CD14-positive monocyte (primary cell): ENCODE measurements at regions not wholly inside any gene's neighbourhood (a gene's known extent, or its start where the extent isn't known, plus 50 kb on each side); places are given as distances from the start of the nearest gene placed in this dataset.

Experiments used
- DNase-seq, 3 donors: peaks; one replicate each; pipeline ENCODE4 v3.0.0-alpha.2; 2011 to 2022
- H2AFZ ChIP-seq: 2 replicates; pipeline ENCODE4 v1.6.0; 2012; ENCODE audit warnings: mild to moderate bottlenecking, low read depth, low read length, inconsistent platforms; ENCODE audit not compliant: insufficient read depth, poor library complexity, severe bottlenecking
- H3K27ac ChIP-seq, 2 donors: 1 replicate in 1 of 2; 2 replicates in 1 of 2; pipeline ENCODE4 v1.5.1; 2012 to 2013; ENCODE audit warnings: low read length in 2 of 2, control low read depth in 1 of 2, inconsistent platforms in 1 of 2, low read depth in 1 of 2, mild to moderate bottlenecking in 1 of 2
- H3K27me3 ChIP-seq, 2 donors: one replicate each; pipeline versions ENCODE4 v1.6.0 to v1.6.1; 2011 to 2013; ENCODE audit warnings: low read length in 2 of 2; ENCODE audit not compliant: control insufficient read depth in 2 of 2, insufficient read depth in 2 of 2
- H3K36me3 ChIP-seq, 2 donors: replicated peaks in 1 of 2; 1 replicate in 1 of 2; 2 replicates in 1 of 2; pipeline versions ENCODE4 v1.5.1 to v1.6.1; 2012 to 2013; ENCODE audit warnings: low read length in 2 of 2, control low read depth in 1 of 2, inconsistent platforms in 1 of 2, mild to moderate bottlenecking in 1 of 2; ENCODE audit not compliant: insufficient read depth in 2 of 2, control insufficient read depth in 1 of 2
- H3K4me1 ChIP-seq, 2 donors: 1 replicate in 1 of 2; 2 replicates in 1 of 2; pipeline versions ENCODE4 v1.5.1 to v1.6.1; 2012 to 2013; ENCODE audit warnings: low read length in 2 of 2, control low read depth in 1 of 2, inconsistent platforms in 1 of 2, mild to moderate bottlenecking in 1 of 2, moderate library complexity in 1 of 2; ENCODE audit not compliant: insufficient read depth in 2 of 2, control insufficient read depth in 1 of 2
- H3K4me2 ChIP-seq: replicated peaks from 2 replicates; pipeline ENCODE3; 2012; ENCODE audit warnings: low read length, moderate library complexity, mild to moderate bottlenecking; ENCODE audit not compliant: poor library complexity, severe bottlenecking; ENCODE audit errors: extremely low read depth
- H3K4me3 ChIP-seq, 3 experiments: fragments of 200-600 bp in 1 of 3; sonication (generic) in 1 of 3; replicated peaks in 1 of 3; 1 replicate in 2 of 3; 2 replicates in 1 of 3; pipeline ENCODE4 v1.5.1; 2011 to 2013; ENCODE audit warnings: low read length in 3 of 3, mild to moderate bottlenecking in 3 of 3, control low read depth in 2 of 3, low read depth in 2 of 3, inconsistent platforms in 1 of 3, moderate library complexity in 1 of 3
- H3K79me2 ChIP-seq: 2 replicates; pipeline ENCODE4 v1.6.0; 2012; ENCODE audit warnings: mild to moderate bottlenecking, control low read depth, inconsistent platforms, low read length, moderate library complexity; ENCODE audit not compliant: insufficient read depth
- H3K9ac ChIP-seq: 2 replicates; pipeline ENCODE4 v1.6.0; 2017; ENCODE audit warnings: low read length, mild to moderate bottlenecking; ENCODE audit not compliant: insufficient read depth, poor library complexity, severe bottlenecking
- H3K9me3 ChIP-seq, 2 donors: replicated peaks in 1 of 2; 1 replicate in 1 of 2; 2 replicates in 1 of 2; pipeline versions ENCODE4 v1.5.1 to v1.6.1; 2012 to 2013; ENCODE audit warnings: low read length in 2 of 2, control low read depth in 1 of 2; ENCODE audit not compliant: control insufficient read depth in 1 of 2, insufficient read depth in 1 of 2
- H4K20me1 ChIP-seq: 2 replicates; pipeline ENCODE4 v1.6.0; 2012; ENCODE audit warnings: mild to moderate bottlenecking, low read length, control low read depth, moderate library complexity; ENCODE audit not compliant: insufficient read depth
- H3K27ac Mint-ChIP-seq, 7 donors: one replicate each; pipeline ENCODE4 v1.8.0; 2020; ENCODE audit warnings: mild to moderate bottlenecking in 7 of 7, mixed read lengths in 7 of 7, moderate library complexity in 6 of 7, inconsistent platforms in 2 of 7
- H3K27me3 Mint-ChIP-seq, 3 donors: one replicate each; pipeline ENCODE4 v1.8.0; 2021 to 2022; ENCODE audit warnings: low read depth in 3 of 3, mild to moderate bottlenecking in 3 of 3, mixed read lengths in 3 of 3, moderate library complexity in 3 of 3, inconsistent platforms in 1 of 3
- H3K36me3 Mint-ChIP-seq, 2 donors: one replicate each; pipeline ENCODE4 v1.8.0; 2020; ENCODE audit warnings: mixed read lengths in 2 of 2, inconsistent platforms in 1 of 2, mild to moderate bottlenecking in 1 of 2
- H3K4me1 Mint-ChIP-seq: one replicate; pipeline ENCODE4 v1.8.0; 2020; ENCODE audit warnings: mild to moderate bottlenecking, mixed read lengths
- H3K4me3 Mint-ChIP-seq, 2 donors: one replicate each; pipeline ENCODE4 v1.8.0; 2020; ENCODE audit warnings: mild to moderate bottlenecking in 2 of 2, mixed read lengths in 2 of 2, moderate library complexity in 1 of 2
- H3K9me3 Mint-ChIP-seq, 7 donors: one replicate each; pipeline ENCODE4 v1.8.0; 2020 to 2022; ENCODE audit warnings: mixed read lengths in 7 of 7, mild to moderate bottlenecking in 6 of 7, moderate library complexity in 6 of 7, inconsistent platforms in 2 of 7
- WGBS: methylation state at CpG from one replicate; pipeline ENCODE4 v1.1.5; 2013; ENCODE audit warnings: missing lambda C conversion rate; ENCODE audit not compliant: insufficient coverage; 5-methylcytosine and 5-hydroxymethylcytosine counted together
- intact Hi-C, 2 donors: fragments of 100-400 bp; cut with micrococcal nuclease; formaldehyde crosslinking; loops; one replicate each; pipeline versions ENCODE4 v1.15.0 to v1.15.1; 2023
- TF ChIP-seq, protein P1 (sequence below): fragments of 200-600 bp; IDR thresholded peaks from one replicate; pipeline ENCODE4 v1.8.0; 2022; ENCODE audit warnings: antibody characterized with exemption, mild to moderate bottlenecking

DNA sequence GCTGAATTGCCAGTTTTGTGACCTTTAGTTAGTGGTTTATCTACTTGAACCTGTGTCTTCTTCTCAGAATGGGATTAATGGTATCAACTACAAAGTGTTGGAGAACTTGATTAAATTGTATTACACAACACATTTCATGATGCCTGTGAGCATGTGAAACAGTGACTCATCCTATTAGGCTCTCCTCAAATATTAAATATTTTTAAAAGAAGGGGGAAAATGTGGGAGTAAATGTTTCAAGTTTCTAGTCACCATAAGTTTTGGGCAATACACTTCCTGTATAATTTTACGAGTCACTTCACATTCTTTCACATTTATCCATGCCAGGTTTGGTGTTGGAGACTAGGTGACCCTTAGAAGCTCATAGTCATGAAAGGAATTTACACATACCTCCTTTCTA lies 147.0 kb downstream of the HS3ST1 start:
- H3K36me3 Mint-ChIP-seq: no peaks in the 10 kb centered on the region

DNA sequence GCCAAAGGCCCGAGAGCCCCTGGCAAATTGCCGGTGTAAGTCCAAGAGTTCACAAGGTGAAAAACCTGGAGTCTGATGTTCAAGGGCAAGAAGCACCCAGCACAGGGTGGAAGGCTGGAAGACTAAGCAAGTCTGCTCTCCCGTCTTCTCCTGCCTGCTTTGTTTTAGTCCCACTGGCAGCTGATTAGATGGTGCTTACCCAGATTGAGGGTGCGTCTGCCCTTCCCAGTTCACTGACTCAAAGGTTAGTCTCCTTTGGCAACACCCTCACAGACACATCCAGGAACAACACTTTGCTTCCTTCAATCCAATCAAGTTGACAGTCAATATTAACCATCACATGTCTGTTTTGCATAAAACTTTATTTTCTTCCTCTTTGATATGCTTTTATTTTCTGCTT lies 157.4 kb downstream of the HS3ST1 start:
- Mint-ChIP-seq H3K27me3 (no peaks in the 10 kb centered on the region), H3K9me3 (peaks cover 2 to 17% (median 5%) of the 10 kb centered on the region in 7 donors), H3K4me3 (no peak overlapping the region), H3K4me1 (no peaks in the 10 kb centered on the region), H3K27ac (no peak overlapping the region), H3K36me3 (no peaks in the 10 kb centered on the region)
- H2AFZ ChIP-seq: no peak overlapping the region
- peaks cover 4 to 5% of the 10 kb centered on the region in 2 donors for H3K9me3 ChIP-seq
- no peaks in the 10 kb centered on the region for H3K36me3 ChIP-seq
- WGBS: 78% methylated on average over 4 of the region's 4 CpGs
- no peak for DNase-seq
- no peaks in the 10 kb centered on the region for H3K79me2 ChIP-seq
- H3K4me1 ChIP-seq: no peaks in the 10 kb centered on the region
- intact Hi-C loops: no loop called here
- H3K27me3 ChIP-seq: no peaks in the 10 kb centered on the region
- no peak overlapping the region for H3K4me2 ChIP-seq
- no peak overlapping the region for H3K4me3 ChIP-seq
- TF ChIP-seq, protein P1, sequence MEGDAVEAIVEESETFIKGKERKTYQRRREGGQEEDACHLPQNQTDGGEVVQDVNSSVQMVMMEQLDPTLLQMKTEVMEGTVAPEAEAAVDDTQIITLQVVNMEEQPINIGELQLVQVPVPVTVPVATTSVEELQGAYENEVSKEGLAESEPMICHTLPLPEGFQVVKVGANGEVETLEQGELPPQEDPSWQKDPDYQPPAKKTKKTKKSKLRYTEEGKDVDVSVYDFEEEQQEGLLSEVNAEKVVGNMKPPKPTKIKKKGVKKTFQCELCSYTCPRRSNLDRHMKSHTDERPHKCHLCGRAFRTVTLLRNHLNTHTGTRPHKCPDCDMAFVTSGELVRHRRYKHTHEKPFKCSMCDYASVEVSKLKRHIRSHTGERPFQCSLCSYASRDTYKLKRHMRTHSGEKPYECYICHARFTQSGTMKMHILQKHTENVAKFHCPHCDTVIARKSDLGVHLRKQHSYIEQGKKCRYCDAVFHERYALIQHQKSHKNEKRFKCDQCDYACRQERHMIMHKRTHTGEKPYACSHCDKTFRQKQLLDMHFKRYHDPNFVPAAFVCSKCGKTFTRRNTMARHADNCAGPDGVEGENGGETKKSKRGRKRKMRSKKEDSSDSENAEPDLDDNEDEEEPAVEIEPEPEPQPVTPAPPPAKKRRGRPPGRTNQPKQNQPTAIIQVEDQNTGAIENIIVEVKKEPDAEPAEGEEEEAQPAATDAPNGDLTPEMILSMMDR: no peak
- H4K20me1 ChIP-seq: no peaks in the 10 kb centered on the region
- no peak overlapping the region for H3K27ac ChIP-seq
- H3K9ac ChIP-seq: no peak overlapping the region

More for the DNA sequence above, 147.0 kb downstream of the HS3ST1 start:
- Histone ChIP-seq H3K4me2 (no peak overlapping the region), H2AFZ (no peak overlapping the region), H3K9me3 (peaks cover 9 to 11% of the 10 kb centered on the region in 2 donors), H3K36me3 (no peaks in the 10 kb centered on the region), H3K27ac (no peak overlapping the region), H3K9ac (no peak overlapping the region), H3K79me2 (no peaks in the 10 kb centered on the region), H3K4me3 (no peak overlapping the region), H3K4me1 (no peaks in the 10 kb centered on the region), H4K20me1 (no peaks in the 10 kb centered on the region), H3K27me3 (no peaks in the 10 kb centered on the region)
- Mint-ChIP-seq H3K27me3 (peaks cover 0 to 2% (median 0%) of the 10 kb centered on the region in 3 donors), H3K4me3 (no peak overlapping the region), H3K9me3 (peaks cover 0 to 14% (median 8%) of the 10 kb centered on the region in 7 donors), H3K27ac (no peak overlapping the region), H3K4me1 (peaks cover 4% of the 10 kb centered on the region)
- TF ChIP-seq, protein P1: no peak
- WGBS: no CpG with 5 or more reads among the region's 1 CpG
- intact Hi-C loops: no loop called here
- no peak for DNase-seq
